HS-27A (cell line): ENCODE measurements at regions not wholly inside any gene's neighbourhood (a gene's known extent, or its start where the extent isn't known, plus 50 kb on each side); places are given as distances from the start of the nearest gene placed in this dataset.
"Not testable (repeated sequence)": the region's sequence is repeated elsewhere in the genome, so short reads cannot be mapped to it uniquely, and the experiment has no call there.

ENCODE experiments used
- DNase-seq: peaks from one replicate; pipeline ENCODE4 v3.0.0-alpha.2; 2012; ENCODE audit warnings: low read depth, missing footprints

DNA sequence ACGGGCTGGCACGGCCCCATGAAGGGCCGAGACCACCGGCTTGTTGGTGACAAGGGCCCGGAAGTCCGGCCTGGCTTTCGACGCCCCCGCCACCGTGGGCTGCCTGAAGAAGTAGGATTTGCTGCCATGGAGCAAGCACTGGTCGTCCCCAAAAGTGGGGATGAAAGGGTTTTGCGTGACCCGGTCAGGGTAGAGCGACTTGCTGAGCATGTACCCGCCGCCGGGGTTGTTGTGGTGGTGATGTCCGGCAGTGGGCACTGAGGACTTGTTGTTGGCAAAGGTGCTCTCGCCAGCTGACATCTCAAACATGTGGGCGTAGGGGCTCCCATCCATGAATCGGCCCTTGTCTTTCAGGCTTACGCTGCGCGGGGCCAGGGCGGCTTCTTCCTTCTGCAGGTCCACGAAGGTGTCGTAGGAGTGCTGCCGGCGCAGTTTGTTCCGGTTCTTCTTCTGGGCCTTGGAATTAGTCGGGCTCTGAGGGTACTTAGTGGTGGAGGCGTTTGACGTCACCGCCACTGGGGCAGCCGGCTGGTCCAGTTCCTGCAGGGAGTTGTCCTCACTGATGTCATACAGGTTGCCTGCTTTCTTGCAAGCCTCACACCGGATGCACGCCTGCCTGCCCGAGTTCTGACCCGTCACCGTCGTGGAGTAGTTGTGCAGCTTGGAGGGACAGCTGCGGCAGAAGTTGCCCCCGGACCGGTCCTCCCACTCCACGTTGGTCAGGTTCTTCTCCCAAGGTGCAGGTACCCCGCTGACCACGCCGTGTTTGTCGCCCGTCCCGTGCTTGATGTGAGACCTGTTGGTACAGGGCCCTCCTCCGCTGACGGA lies 366.6 kb downstream of the EMP1 start:
- no peak for DNase-seq

DNA sequence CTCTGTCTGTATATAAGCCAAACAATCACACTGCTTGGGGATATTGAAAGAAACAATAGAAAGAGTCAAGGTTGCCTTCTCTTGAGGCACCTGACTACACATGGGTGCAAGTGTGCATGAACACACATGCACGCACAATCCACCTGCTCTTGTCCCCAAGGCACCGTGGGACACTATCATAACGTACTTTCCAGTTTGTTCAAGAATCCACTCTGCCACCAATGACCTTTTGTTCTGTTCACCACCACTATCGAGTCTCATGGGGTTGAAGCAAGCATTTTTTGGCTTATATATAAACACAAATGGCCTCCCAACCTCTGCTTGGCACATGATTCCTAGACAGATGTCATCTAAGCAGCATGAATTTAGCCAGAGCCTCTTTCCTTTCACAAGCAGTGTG lies 365.4 kb downstream of the EMP1 start:
- DNase-seq = no peak

DNA sequence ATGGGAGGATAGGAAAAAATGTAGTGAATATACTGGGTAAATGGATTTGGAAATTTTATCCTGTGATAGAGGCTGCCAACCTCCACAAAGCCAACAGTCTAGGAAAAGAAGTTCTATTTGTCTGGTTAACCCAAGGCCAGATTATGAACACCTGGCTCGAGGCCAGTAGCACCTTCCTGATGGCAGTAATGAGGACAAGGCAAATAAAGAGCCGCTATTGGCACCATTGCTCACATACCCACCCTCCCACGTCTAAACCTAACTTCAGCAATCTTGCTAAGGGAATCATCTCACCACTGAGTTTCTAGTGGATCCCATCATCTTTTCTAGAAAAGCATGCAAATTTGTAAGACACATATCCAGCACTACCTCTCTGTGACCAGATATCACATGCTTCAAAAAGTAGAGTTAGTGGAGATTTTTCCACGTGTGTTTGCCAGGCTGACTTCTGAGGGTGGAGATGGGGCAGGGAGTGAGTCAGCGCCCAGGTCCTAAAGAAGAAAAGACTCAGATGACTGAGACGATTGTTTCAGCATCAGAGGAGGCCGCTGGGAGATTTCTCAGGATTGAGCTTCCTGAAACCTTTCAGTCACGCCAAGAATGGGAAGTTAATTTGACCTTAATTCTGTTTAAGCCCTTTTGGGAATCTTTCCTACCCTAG lies 362.9 kb downstream of the EMP1 start:
- no peak for DNase-seq

DNA sequence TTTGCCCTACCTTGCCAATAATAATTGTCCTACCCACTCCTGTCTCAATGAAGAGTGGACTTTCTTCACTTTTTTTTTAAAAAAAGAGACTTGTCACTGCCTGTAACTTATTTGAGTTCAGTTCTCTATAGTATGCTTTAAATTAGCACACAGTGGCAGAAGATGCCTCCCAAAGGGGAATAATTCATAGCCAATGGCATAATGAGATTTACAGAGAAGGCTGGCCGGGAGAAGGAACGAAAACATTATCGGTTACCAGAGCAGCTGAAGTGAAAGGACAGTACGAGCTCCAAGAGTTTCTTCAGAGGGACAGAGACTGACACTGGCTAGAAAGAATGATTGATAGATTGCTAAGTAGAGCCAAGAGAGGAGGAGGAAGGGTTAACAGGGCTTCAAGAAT lies 356.3 kb downstream of the EMP1 start:
- no peak for DNase-seq

DNA sequence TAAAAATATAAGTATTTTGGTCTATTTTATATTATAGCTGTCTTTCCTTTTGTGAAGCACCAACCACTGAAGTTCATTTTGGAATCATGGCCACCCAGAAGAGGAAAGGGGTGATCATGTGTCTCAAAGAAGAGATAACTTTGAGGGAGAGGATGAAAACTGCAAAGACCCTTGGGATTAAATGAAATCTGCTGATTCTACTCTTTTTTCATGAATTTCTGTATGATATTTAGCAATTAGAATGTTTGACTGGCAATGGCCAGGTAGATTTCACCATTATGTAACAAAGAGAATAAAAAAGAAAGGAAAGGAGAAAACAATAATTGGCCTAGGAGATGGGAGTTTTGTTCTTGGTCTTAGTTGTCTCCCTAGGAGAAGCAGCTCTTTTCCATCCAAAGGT lies 350.8 kb downstream of the EMP1 start:
- no peak for DNase-seq

DNA sequence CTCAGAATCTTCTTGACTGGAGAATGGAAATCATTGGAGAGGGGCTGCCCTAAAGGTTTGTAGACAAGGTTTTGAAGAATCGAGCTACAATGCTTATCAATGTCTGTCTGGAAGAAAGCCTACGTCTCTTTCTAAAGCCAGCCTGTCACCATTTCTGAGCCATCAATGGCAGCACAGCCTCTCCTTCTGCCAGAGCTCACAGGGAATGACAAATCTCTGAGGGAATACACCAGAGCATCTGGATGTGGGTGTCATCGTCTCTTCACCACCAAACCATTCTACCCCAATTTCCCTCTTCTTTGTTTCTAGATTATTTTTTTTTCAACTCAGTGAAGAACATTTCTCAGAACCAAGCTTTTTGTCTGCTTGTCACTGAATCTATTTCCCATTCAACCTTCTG lies 349.7 kb downstream of the EMP1 start:
- no peak for DNase-seq

DNA sequence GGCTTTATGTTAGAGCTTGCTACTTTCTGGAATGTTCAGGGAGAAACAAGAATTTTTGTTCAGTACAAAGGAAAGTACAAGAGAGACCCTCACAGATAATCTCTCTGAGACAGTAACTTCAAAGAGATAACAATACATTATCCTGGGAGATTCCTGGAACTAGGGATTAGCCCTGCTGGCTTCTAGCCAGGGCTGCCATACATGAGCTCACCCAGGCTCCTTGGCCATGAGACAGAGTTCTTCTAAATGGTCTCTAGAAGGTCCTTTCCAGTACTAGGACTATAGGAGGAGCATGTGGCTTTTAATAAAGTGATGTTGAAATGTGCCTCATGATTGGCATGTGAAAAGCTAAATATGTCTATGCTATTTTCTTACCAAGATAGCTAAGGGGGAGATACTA lies 342.5 kb downstream of the EMP1 start:
- no peak for DNase-seq

DNA sequence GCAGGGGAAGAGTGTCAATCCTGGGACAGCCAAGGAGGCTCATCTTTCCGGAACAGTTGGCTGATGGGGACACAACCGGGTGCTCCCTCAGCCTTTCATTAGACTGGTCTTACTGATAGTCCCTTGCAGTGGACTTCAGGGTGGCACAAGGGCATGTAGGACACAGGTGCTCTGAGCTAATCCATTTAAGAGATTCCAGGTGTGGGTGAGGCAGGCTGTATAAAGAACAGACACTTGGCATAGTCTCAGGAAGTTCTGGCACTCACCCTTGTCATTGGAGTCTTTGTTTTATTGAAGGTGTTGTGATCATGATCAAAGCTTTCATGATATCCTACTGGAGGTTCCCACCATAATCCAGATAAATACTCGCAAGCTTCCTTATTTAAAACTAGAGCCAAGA lies 341.6 kb downstream of the EMP1 start:
- no peak for DNase-seq

DNA sequence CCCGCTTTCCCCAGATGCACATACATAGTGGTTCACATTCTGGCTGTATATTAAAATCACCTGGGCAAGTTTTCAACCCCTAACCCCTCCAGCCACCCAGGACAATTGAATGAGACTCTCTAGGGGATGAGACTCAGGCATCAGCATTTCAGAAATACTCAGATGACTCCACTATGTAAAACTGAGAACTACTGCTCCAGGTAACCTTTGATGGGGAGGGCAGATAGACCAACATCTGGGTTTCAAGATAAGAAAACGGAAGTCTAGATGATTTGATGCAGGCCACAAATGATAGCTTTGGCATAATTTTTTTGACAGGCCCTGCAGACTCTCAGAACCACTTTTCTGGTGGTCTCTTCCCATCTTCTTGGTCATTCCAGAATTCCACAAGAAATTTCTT lies 341.1 kb downstream of the EMP1 start:
- DNase-seq = no peak

DNA sequence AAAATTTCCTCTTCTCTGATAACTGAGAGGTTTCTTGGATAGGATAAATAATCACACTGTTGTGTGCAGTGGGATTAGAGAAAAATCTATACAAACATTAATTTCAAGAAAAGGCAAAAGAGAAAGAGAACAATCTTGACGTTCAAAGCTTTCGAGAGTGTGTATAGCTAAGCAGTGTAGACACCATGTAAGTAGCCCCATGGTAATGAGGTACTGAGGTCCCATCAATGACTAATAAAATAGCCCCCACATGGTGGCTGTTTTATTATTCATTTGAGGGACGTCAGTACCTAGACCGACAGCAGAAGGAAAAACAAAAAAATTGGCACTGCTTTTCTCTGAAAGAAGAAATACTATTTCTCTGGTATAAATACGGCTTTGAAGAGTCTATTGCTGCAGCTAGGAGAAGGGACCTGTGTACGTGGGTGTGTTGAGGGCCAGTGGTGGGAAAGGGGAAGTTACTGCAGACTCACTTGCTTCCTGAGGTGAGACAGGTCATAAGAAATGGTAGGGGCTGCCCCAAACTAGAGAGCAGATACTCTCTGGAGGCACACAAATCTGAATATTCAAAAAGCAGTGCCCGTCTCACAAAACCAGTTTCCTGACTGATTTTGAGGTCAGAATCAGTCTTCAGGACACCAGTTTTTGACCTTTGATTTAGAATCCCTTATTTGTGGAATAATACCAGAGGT lies 339.8 kb downstream of the EMP1 start:
- no peak for DNase-seq

DNA sequence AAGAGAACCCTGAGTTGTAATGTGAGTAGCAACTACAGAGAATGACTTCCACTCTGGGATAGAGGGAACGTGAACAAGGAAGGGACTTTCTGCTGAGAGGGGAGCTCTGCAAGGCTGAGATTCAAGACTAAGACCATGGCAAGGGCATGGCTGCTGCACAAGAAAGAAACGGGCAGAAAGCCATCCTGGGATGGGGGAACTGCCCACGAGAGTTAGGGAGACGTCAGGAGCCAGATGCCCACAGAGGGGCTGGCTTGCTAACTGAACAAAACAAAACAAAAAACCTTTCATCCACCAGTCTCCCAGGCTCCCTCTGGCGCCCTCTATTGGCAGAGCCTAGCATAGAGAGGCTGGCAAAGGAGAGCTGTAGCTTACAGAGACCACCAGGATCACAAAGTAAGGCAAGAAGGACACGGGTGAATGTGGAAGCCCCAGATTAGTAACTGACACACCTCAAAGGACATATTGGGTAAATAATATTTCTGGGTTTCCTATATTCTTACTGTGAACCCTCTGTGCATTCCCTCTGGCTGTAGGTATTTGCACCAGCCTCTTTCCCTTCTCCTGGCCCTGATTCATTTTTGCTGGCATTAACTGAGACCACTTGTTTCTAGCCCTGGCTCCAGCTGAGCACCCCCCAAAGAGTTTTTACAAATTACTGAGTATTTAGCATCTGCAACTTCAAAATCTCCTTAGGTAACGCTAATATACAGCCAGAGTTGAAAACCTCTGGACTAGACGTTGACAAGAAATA lies 338.3 kb downstream of the EMP1 start:
- peak; percentile 14 for DNase-seq

DNA sequence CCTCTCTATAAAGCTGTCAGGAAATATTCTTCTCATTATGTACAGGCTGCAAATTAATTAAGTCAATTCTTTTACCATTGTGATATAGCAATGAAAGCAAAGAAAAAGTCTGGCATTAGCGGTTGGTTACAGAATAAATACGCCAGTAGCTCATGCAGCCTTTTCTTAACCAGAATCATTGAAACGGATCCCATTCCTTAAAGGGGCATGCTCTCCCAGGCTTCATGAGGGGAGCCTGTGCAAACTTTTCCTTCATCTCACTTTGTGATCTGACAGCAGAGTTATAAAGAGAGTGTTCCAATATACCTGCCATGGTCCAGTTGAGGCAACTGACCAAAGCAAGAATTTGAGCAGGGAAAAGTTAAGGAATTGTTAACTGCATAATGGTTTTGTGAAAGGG lies 337.7 kb downstream of the EMP1 start:
- no peak for DNase-seq

DNA sequence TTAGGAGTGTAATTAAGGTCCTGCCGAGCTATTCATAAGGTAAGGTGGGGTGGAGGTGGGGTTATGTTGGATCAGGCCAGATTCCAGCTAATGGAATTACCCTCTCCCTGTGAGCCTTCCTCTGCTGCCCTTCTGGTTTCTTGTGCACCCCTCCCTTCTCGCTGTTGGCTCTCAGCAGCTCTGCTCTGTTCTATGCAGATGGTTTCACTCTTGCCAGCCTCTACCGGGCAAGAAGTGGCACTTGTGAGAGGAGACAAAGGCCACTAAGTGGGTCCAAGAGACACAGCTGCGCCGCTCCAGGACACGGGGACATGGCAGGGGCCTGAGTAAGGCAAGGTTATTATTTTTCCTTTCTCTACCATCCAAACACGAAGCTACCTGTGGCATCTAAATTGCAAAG lies 334.4 kb downstream of the EMP1 start:
- no peak for DNase-seq

DNA sequence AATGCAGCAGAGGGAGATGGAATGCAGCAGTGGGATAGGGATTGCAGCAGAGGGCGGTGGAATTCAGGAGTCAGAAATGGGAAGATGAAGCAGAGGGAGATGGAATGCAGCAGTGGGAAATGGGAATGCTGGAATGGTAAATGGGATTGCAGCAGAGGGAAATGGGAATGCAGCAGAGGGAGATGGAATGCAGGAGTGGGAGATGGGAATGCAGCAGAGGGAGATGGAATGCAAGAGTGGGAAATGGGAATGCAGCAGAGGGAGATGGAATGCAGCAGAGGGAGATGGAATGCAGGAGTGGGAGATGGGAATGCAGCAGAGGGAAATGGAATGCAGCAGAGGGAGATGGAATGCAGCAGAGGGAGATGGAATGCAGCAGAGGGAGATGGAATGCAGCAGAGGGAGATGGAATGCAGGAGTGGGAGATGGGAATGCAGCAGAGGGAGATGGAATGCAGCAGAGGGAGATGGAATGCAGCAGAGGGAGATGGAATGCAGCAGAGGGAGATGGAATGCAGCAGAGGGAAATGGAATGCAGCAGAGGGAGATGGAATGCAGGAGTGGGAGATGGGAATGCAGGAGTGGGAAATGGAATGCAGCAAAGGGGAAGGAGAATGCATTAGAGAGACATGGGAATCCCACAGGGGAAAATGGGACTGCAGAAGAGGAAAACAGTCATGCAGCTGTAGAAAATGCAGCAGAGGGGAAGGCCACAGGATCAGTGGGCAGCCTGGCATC lies 329.8 kb downstream of the EMP1 start:
- DNase-seq = not testable (repeated sequence)

DNA sequence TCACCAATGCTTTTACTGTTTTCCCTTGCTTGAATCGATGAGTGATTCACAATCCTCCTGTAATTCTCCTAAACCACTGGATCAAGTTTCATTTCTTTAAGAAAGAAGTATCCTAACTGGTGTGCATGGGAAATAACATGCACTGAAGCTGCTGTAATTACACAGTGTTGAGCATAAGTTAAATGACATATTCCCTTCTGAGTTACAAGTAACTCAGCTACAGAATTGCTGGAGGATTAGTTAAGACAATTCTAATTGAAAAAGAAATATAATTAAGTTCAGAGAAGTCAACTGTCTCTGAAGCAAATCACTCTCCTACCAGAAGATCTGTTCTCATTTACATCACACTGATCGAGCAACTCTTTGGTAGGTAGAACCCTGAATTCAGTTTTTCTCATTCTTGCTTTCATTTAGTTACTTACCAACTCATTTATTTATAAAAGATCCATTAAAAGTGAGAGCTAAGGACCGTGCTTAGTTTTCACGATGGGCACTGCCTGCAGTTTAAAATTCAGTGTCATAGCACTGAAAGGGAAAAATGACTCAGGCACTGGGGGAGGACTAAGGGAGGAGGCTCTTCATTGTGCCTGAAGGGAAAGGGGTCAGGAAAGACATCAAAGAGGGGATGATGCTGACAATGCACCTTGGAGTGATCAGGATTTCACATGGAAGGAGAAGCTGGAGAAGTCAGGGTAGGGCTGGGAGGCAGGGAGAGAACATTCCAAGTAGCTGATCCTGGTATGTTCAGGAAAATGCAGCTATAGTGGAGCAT lies 327.2 kb downstream of the EMP1 start:
- no peak for DNase-seq

DNA sequence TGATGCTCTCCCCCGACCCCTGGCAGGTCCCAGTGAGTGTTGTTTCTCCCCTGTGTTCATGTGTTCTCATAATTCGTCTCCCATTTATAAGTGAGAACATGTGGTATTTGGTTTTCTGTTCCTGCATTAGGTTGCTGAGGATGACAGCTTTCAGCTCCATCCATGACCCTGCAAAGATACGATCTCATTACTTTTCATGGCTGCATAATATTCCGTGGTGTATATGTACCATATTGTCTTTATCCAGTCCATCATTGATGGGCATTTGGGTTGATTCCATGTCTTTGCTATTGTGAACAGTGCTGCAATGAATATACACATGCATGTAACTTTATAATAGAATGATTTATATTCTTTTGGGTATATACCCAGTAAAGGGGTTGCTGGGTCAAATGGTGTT lies 321.5 kb downstream of the EMP1 start:
- DNase-seq = not testable (repeated sequence)

DNA sequence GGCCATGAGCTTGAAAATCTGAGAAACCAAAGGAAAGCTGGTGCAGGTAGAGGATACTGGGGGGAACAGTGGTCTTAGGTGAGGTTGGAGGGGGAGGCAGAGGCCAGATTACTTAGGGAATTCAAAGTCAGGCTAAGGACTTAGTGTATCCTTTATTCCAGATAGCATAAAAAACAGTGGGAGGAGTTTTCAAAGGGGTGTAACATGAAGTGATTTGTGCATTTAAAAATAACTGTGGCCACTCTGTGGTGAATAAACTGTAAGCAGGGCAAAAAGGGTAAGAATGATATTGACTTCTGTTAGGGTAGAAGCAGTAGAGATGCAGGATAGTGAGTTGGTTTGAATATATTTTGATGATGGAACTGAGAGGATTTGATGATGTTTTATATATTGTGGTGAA lies 313.2 kb downstream of the EMP1 start:
- no peak for DNase-seq

DNA sequence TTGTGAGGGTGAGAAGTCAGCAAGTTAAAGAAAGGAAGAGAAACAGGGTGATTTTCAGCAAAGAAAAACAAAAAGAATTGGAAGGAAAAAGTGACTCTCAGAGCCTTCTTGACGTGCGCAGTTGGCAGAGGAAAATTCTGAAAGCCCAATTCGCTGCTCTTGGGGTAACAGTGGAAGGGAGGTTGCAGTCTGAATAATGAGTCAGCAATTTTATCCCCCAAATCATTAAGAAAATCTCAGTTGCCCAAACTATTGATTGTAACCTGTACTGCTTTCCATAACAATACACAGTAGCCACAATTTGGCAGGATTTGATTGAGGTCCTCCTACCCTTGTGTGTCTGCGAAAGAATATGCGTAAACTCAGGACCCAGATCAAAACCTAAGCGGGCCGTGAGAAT lies 309.1 kb downstream of the EMP1 start:
- no peak for DNase-seq

DNA sequence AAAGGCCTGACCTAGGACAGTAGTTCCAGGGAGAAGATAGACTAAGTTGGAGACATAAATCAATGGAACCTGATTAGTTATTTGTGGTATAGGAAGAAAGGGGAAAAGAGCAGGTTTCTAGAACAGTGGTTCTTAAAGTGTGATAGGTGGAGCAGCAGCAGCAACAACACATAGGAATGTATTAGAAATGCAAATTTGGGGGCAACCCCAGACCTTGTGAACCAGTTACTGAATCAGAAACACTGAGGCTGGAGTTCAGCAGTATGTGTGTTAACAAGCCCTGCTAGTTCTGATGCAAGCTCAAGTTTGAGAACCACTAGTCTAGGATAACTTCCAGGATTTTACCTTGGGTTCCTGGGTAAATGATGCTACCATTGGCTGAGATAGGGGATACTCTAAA lies 308.7 kb downstream of the EMP1 start:
- no peak for DNase-seq

DNA sequence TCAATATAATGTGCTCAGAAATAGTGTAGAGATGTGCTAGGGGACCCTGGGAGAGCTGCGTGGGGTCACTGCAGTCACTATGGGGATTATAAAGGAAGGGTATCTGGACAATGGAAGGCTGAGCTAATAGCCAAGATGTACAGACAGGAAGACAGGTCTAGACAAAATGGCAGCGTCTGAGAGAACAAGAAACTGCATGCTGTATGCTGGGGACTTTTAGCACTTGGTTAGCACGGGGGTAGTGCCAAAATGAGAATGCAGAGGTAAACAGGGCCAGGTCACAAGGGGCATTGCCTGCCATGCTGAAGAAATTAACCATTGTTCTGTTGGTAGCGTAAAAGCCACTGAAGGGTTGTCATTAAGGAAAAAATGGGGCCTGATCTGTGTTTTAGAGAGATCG lies 308.2 kb downstream of the EMP1 start:
- DNase-seq = no peak

DNA sequence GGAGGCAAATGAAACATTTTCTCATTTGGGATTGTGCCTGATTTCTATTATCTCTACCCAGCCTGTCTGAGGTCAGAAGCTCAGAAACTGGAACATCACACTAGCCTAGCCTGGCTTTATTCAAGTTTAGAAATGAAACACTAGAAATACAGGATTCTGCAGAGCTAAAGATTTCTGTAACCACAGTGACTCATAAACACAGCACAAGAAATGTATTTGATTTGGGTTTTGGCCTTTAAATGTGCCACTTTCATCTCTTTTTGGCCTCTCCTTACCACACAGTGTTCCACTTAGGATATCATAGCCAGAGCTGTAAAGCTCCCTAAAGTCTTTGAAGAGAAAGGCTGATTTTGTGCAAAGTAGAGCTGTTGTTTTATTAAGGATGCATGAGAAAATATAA lies 307.5 kb downstream of the EMP1 start:
- DNase-seq = no peak
